ENCODE measurements at regions not wholly inside any gene's neighbourhood (a gene's known extent, or its start where the extent isn't known, plus 50 kb on each side); places are given as distances from the start of the nearest gene placed in this dataset.

DNA sequence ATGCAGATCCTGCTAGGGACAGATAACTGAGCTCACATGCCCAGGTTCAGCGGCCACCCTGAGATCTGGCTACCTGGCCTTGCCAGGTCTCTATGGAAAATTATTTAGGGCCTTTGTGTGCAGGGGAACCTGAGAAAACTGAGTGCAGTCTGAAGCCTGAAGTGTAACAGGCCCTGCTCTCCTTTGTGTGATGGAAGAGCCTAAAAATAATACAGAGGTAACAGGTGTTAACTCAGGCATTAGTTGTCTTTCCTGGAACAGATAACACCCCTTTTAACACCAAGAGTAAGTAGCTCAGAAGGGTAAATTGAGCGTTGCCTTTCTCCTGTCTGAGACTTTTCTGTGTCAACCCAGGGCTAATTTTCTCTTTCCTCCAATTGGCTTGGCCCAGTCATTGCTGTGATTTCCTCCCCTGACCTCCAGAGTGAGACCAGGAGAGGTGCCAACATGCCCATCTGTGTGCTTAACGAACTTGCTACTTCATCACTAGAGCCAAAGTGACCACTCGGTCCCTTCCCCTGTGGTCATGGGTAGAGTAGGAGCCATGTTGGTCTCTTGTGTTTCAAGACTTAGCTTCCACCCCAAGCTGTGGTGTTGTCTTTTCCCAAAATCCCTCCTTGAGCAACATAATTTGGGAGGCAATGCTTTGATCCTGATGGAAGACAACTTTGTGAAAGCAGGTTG lies 304.4 kb upstream of the JAG1 start (continued):
- TF ChIP-seq, protein P1, sequence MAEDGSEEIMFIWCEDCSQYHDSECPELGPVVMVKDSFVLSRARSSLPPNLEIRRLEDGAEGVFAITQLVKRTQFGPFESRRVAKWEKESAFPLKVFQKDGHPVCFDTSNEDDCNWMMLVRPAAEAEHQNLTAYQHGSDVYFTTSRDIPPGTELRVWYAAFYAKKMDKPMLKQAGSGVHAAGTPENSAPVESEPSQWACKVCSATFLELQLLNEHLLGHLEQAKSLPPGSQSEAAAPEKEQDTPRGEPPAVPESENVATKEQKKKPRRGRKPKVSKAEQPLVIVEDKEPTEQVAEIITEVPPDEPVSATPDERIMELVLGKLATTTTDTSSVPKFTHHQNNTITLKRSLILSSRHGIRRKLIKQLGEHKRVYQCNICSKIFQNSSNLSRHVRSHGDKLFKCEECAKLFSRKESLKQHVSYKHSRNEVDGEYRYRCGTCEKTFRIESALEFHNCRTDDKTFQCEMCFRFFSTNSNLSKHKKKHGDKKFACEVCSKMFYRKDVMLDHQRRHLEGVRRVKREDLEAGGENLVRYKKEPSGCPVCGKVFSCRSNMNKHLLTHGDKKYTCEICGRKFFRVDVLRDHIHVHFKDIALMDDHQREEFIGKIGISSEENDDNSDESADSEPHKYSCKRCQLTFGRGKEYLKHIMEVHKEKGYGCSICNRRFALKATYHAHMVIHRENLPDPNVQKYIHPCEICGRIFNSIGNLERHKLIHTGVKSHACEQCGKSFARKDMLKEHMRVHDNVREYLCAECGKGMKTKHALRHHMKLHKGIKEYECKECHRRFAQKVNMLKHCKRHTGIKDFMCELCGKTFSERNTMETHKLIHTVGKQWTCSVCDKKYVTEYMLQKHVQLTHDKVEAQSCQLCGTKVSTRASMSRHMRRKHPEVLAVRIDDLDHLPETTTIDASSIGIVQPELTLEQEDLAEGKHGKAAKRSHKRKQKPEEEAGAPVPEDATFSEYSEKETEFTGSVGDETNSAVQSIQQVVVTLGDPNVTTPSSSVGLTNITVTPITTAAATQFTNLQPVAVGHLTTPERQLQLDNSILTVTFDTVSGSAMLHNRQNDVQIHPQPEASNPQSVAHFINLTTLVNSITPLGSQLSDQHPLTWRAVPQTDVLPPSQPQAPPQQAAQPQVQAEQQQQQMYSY (CRISPR knock-in tag; IDR thresholded peaks at IDR 0.05) = no peak
- TF ChIP-seq FOXJ3 (CRISPR knock-in tag; IDR thresholded peaks at IDR 0.05; ENCODE audit: borderline replicate concordance) = no peak

DNA sequence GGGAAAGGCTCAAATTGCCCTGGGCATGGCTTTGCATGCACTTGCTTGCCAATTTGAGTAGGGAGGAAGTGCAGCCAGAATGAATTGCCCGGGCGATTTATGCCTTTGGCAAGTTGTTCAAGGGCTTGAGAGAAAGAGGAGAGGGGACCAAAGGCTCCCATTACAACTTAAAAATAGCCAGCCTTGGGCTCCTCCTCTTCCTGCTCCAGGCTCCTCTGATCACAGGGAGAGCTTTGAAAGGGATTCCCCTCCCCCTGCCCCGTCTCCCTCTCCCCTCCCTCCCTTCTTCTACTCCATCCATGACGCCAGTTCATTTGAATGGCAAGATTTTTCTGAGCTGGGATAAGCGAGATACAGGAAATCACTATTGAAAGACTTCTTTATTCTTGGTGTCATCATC lies 304.9 kb upstream of the JAG1 start:
- no peaks in the 10 kb centered on the region for H3K27me3 Mint-ChIP-seq (ENCODE audit: low read depth)
- DNase-seq (ENCODE audit: low spot score) = no peak
- TF ChIP-seq, protein P2, sequence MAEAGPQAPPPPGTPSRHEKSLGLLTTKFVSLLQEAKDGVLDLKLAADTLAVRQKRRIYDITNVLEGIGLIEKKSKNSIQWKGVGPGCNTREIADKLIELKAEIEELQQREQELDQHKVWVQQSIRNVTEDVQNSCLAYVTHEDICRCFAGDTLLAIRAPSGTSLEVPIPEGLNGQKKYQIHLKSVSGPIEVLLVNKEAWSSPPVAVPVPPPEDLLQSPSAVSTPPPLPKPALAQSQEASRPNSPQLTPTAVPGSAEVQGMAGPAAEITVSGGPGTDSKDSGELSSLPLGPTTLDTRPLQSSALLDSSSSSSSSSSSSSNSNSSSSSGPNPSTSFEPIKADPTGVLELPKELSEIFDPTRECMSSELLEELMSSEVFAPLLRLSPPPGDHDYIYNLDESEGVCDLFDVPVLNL (CRISPR knock-in tag; IDR thresholded peaks at IDR 0.05; ENCODE audit: borderline replicate concordance, low read depth) = no peak
- TF ChIP-seq, protein P3, sequence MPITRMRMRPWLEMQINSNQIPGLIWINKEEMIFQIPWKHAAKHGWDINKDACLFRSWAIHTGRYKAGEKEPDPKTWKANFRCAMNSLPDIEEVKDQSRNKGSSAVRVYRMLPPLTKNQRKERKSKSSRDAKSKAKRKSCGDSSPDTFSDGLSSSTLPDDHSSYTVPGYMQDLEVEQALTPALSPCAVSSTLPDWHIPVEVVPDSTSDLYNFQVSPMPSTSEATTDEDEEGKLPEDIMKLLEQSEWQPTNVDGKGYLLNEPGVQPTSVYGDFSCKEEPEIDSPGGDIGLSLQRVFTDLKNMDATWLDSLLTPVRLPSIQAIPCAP (CRISPR knock-in tag; IDR thresholded peaks at IDR 0.05) = no peak
- no peak for TF ChIP-seq ZBTB21 (CRISPR knock-in tag; IDR thresholded peaks at IDR 0.05; ENCODE audit: borderline replicate concordance)
- peaks cover 9% of the 10 kb centered on the region for H3K9me3 Mint-ChIP-seq
- ATAC-seq = no peak
- POLR2A ChIA-PET = interaction anchor here (0.6 kb wide), 1 partner anchor 303 kb away, joined by 4 read pairs; no protein-coding TSS in a partner anchor
- CTCF ChIA-PET = no interaction called here
- H3K36me3 Mint-ChIP-seq = no peaks in the 10 kb centered on the region
- H3K4me1 Mint-ChIP-seq = peaks cover 10% of the 10 kb centered on the region
- H3K27ac Mint-ChIP-seq = no peak overlapping the region
- no peak overlapping the region for H3K4me3 Mint-ChIP-seq

DNA sequence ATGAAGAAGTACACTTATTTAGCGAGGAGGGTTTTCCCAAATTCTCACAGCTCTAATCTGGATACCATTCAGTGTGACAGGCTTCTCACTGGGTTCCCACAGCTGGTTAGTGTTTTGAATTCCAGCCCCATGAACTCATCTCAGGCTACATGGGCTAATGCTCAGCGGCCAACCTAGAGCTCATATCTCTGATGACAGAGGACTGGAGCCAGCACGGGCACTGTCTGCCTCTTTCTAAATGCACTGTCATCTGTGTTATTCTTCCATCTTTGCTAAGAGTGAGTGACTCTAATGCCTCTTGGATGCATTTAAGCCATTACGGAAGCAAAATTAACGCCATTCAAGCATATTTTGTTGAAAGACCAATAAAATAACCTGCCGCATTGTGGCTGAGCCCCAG lies 308.9 kb upstream of the JAG1 start:
- DNase-seq (ENCODE audit: low spot score) (no peak), ATAC-seq (0 out of 2 replicates have a peak, but pooled peaks have one; percentile 30)

DNA sequence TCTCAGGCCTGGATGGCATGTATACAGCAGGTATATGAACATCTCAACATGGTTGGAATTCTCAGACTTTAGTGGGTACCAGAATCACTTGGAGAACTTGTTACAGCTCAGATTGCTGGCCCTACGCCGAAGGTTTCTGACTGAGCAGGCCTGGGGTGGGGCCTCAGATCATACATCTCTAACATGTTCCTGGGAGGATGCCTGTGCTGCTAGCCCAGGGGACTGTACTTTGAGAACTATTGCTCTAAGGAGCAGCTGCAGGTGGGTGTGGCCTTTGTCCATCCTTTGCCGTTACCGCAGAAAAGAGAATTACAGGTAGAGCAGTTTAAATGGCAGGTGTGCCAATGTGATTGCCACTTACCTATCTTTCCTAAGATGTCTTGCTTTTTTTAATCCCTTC lies 310.5 kb upstream of the JAG1 start:
- Mint-ChIP-seq H3K36me3 (no peaks in the 10 kb centered on the region), H3K4me1 (peaks cover 4% of the 10 kb centered on the region), H3K4me3 (no peak overlapping the region), H3K27ac (no peak overlapping the region), H3K9me3 (0 out of 2 replicates have a peak, but pooled peaks cover under 1% of the 10 kb centered on the region), H3K27me3 (ENCODE audit: low read depth) (no peaks in the 10 kb centered on the region)
- TF ChIP-seq TEAD4 (CRISPR knock-in tag; IDR thresholded peaks at IDR 0.05) (no peak), KAT7 (CRISPR knock-in tag; IDR thresholded peaks at IDR 0.05; ENCODE audit: borderline replicate concordance) (no peak)
- TF ChIP-seq, protein P4, sequence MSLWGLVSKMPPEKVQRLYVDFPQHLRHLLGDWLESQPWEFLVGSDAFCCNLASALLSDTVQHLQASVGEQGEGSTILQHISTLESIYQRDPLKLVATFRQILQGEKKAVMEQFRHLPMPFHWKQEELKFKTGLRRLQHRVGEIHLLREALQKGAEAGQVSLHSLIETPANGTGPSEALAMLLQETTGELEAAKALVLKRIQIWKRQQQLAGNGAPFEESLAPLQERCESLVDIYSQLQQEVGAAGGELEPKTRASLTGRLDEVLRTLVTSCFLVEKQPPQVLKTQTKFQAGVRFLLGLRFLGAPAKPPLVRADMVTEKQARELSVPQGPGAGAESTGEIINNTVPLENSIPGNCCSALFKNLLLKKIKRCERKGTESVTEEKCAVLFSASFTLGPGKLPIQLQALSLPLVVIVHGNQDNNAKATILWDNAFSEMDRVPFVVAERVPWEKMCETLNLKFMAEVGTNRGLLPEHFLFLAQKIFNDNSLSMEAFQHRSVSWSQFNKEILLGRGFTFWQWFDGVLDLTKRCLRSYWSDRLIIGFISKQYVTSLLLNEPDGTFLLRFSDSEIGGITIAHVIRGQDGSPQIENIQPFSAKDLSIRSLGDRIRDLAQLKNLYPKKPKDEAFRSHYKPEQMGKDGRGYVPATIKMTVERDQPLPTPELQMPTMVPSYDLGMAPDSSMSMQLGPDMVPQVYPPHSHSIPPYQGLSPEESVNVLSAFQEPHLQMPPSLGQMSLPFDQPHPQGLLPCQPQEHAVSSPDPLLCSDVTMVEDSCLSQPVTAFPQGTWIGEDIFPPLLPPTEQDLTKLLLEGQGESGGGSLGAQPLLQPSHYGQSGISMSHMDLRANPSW (CRISPR knock-in tag; conservative IDR thresholded peaks at IDR 0.05; ENCODE audit: low read depth) = no peak
- TF ChIP-seq, protein P5, sequence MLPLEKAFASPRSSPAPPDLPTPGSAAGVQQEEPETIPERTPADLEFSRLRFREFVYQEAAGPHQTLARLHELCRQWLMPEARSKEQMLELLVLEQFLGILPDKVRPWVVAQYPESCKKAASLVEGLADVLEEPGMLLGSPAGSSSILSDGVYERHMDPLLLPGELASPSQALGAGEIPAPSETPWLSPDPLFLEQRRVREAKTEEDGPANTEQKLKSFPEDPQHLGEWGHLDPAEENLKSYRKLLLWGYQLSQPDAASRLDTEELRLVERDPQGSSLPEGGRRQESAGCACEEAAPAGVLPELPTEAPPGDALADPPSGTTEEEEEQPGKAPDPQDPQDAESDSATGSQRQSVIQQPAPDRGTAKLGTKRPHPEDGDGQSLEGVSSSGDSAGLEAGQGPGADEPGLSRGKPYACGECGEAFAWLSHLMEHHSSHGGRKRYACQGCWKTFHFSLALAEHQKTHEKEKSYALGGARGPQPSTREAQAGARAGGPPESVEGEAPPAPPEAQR (CRISPR knock-in tag; IDR thresholded peaks at IDR 0.05) = no peak
- TF ChIP-seq, protein P6, sequence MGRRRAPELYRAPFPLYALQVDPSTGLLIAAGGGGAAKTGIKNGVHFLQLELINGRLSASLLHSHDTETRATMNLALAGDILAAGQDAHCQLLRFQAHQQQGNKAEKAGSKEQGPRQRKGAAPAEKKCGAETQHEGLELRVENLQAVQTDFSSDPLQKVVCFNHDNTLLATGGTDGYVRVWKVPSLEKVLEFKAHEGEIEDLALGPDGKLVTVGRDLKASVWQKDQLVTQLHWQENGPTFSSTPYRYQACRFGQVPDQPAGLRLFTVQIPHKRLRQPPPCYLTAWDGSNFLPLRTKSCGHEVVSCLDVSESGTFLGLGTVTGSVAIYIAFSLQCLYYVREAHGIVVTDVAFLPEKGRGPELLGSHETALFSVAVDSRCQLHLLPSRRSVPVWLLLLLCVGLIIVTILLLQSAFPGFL (CRISPR knock-in tag; IDR thresholded peaks at IDR 0.05; ENCODE audit: borderline replicate concordance) = no peak
- TF ChIP-seq, protein P3 (CRISPR knock-in tag; IDR thresholded peaks at IDR 0.05) = no peak
- CTCF ChIA-PET = no interaction called here
- no peak for DNase-seq (ENCODE audit: low spot score)
- no peak for ATAC-seq
- POLR2A ChIA-PET = interaction anchor here (0.6 kb wide), 1 partner anchor 126 kb away, joined by 4 read pairs; no protein-coding TSS in a partner anchor

More for the DNA sequence above, 308.9 kb upstream of the JAG1 start:
- peaks cover 6% of the 10 kb centered on the region; the same call in 1 of the 2 replicates for H3K4me1 Mint-ChIP-seq
- no peak overlapping the region for H3K4me3 Mint-ChIP-seq
- ChIA-PET CTCF (interaction anchor here (1.0 kb wide), 1 partner anchor 25 kb away, joined by 3 read pairs; no protein-coding TSS in a partner anchor), POLR2A (no interaction called here)
- no peak overlapping the region for H3K27ac Mint-ChIP-seq
- TF ChIP-seq JAZF1 (CRISPR knock-in tag; IDR thresholded peaks at IDR 0.05) (no peak), ATF1 (CRISPR knock-in tag; IDR thresholded peaks at IDR 0.05) (no peak)
- TF ChIP-seq, protein P7, sequence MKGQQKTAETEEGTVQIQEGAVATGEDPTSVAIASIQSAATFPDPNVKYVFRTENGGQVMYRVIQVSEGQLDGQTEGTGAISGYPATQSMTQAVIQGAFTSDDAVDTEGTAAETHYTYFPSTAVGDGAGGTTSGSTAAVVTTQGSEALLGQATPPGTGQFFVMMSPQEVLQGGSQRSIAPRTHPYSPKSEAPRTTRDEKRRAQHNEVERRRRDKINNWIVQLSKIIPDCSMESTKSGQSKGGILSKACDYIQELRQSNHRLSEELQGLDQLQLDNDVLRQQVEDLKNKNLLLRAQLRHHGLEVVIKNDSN (CRISPR knock-in tag; IDR thresholded peaks at IDR 0.05) = no peak
- H3K9me3 Mint-ChIP-seq = peaks cover 5% of the 10 kb centered on the region; the same call in 1 of the 2 replicates
- H3K36me3 Mint-ChIP-seq = no peaks in the 10 kb centered on the region
- no peaks in the 10 kb centered on the region for H3K27me3 Mint-ChIP-seq (ENCODE audit: low read depth)
